H1 (cell line): ENCODE measurements at regions not wholly inside any gene's neighbourhood (a gene's known extent, or its start where the extent isn't known, plus 50 kb on each side); places are given as distances from the start of the nearest gene placed in this dataset.

Experiments used
- CBX8 ChIP-seq: fragments of 300-800, 300-1000 bp; sonication (generic); IDR thresholded peaks from 2 replicates; pipeline ENCODE4 v1.7.1; 2016; ENCODE audit warnings: low read depth, low read length, borderline replicate concordance
- EP300 ChIP-seq, 2 experiments: IDR thresholded peaks; 1 replicate in 1 of 2; 2 replicates in 1 of 2; pipeline ENCODE4 v1.6.1; 2011 to 2012; ENCODE audit warnings: low read depth in 2 of 2, low read length in 2 of 2, mild to moderate bottlenecking in 2 of 2, borderline replicate concordance in 1 of 2, inconsistent platforms in 1 of 2, moderate library complexity in 1 of 2
- EZH2 ChIP-seq: fragments of 200-600 bp; sonication (generic); IDR thresholded peaks from 2 replicates; pipeline ENCODE4 v1.7.1; 2012; ENCODE audit warnings: low read depth, mild to moderate bottlenecking, moderate library complexity, low read length, inconsistent platforms; ENCODE audit not compliant: severe bottlenecking
- GABPA ChIP-seq: IDR thresholded peaks from 2 replicates; pipeline ENCODE4 v1.6.1; 2011; ENCODE audit warnings: mild to moderate bottlenecking, low read length, moderate library complexity, borderline replicate concordance; ENCODE audit not compliant: insufficient read depth
- MAFK ChIP-seq: IDR thresholded peaks from 2 replicates; pipeline ENCODE4 v1.6.1; 2012; ENCODE audit warnings: low read depth, mild to moderate bottlenecking, improper control_type of control experiment, low read length
- POLR2A ChIP-seq, 2 experiments: IDR thresholded peaks; 1 replicate in 1 of 2; 2 replicates in 1 of 2; pipeline ENCODE4 v1.6.1; 2011; ENCODE audit warnings: low read depth in 2 of 2, low read length in 2 of 2, mild to moderate bottlenecking in 2 of 2; ENCODE audit errors: control extremely low read depth in 1 of 2
- POLR2AphosphoS5 ChIP-seq: IDR thresholded peaks from 2 replicates; pipeline ENCODE4 v1.6.1; 2011; ENCODE audit warnings: low read depth, low read length
- RAD21 ChIP-seq, 2 experiments: IDR thresholded peaks in 1 of 2; conservative IDR thresholded peaks in 1 of 2; 2 replicates each; pipeline ENCODE4 v1.6.1; 2011; ENCODE audit warnings: low read depth in 2 of 2, low read length in 2 of 2, improper control_type of control experiment in 1 of 2, inconsistent platforms in 1 of 2, mild to moderate bottlenecking in 1 of 2, moderate library complexity in 1 of 2
- RFX5 ChIP-seq: IDR thresholded peaks from 2 replicates; pipeline ENCODE4 v1.6.1; 2011; ENCODE audit warnings: low read depth, low read length, improper control_type of control experiment, borderline replicate concordance
- SIN3A ChIP-seq, 2 experiments: IDR thresholded peaks in 1 of 2; conservative IDR thresholded peaks in 1 of 2; 2 replicates each; pipeline ENCODE4 v1.6.1; 2011 to 2012; ENCODE audit warnings: low read length in 2 of 2, improper control_type of control experiment in 1 of 2, low read depth in 1 of 2, mild to moderate bottlenecking in 1 of 2
- SRF ChIP-seq: IDR thresholded peaks from 2 replicates; pipeline ENCODE4 v1.6.1; 2011; ENCODE audit warnings: mild to moderate bottlenecking, low read depth, low read length, moderate library complexity
- TAF1 ChIP-seq: IDR thresholded peaks from 2 replicates; pipeline ENCODE4 v1.6.1; 2011; ENCODE audit warnings: mild to moderate bottlenecking, low read depth, low read length
- YY1 ChIP-seq: IDR thresholded peaks from 2 replicates; pipeline ENCODE4 v1.6.1; 2011; ENCODE audit warnings: low read depth, mild to moderate bottlenecking, low read length
- TF ChIP-seq, protein P1 (sequence below), 3 experiments: IDR thresholded peaks; 1 replicate in 2 of 3; 2 replicates in 1 of 3; pipeline versions ENCODE4 v1.5.1 to v1.6.1; 2011; ENCODE audit warnings: low read length in 3 of 3, mild to moderate bottlenecking in 3 of 3, inconsistent platforms in 2 of 3, low read depth in 1 of 3, moderate library complexity in 1 of 3; ENCODE audit not compliant: insufficient read depth in 1 of 3; ENCODE audit errors: control extremely low read depth in 1 of 3

DNA sequence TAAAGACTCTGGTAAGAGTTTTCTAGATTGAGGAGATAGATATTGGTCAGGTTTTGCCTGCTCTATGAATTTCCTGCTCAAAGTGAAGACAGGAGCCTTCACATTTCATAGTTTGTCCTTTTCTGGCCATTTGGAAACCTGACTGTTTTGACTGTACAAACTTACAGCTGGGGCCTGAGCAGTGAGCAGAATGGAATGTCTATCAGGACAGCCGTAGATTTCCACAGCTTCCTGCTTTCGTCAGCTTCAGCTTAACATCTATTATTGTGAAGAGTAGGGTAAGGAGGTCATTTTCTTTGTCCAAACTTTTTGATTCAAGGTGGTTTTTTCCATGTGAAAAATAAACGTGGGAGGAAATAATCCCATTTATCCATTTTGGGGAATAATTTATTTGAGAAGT lies 124.3 kb upstream of the DIPK2B start:
- TF ChIP-seq SRF (no peak), TAF1 (no peak), EP300 (IDR thresholded peaks at IDR 0.05; ENCODE audit: borderline replicate concordance in 1 of 2, low read depth in 2 of 2, low read length in 2 of 2) (no peak), POLR2AphosphoS5 (no peak), SIN3A (conservative IDR thresholded peaks at IDR 0.05 in 1 of 2, IDR thresholded peaks at IDR 0.05 in 1 of 2; ENCODE audit: low read depth in 1 of 2, low read length in 2 of 2) (no peak), RFX5 (no peak), CBX8 (no peak), MAFK (no peak), RAD21 (IDR thresholded peaks at IDR 0.05 in 1 of 2, conservative IDR thresholded peaks at IDR 0.05 in 1 of 2; ENCODE audit: low read depth in 2 of 2, low read length in 2 of 2) (no peak), GABPA (no peak), POLR2A (IDR thresholded peaks at IDR 0.05; ENCODE audit: control extremely low read depth in 1 of 2, low read depth in 2 of 2, low read length in 2 of 2) (no peak), EZH2 (no peak), YY1 (no peak)
- TF ChIP-seq, protein P1, sequence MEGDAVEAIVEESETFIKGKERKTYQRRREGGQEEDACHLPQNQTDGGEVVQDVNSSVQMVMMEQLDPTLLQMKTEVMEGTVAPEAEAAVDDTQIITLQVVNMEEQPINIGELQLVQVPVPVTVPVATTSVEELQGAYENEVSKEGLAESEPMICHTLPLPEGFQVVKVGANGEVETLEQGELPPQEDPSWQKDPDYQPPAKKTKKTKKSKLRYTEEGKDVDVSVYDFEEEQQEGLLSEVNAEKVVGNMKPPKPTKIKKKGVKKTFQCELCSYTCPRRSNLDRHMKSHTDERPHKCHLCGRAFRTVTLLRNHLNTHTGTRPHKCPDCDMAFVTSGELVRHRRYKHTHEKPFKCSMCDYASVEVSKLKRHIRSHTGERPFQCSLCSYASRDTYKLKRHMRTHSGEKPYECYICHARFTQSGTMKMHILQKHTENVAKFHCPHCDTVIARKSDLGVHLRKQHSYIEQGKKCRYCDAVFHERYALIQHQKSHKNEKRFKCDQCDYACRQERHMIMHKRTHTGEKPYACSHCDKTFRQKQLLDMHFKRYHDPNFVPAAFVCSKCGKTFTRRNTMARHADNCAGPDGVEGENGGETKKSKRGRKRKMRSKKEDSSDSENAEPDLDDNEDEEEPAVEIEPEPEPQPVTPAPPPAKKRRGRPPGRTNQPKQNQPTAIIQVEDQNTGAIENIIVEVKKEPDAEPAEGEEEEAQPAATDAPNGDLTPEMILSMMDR (IDR thresholded peaks at IDR 0.05; ENCODE audit: control extremely low read depth in 1 of 3, insufficient read depth in 1 of 3, low read depth in 1 of 3, low read length in 3 of 3), result no peak
